Brain microvascular endothelial cell (primary cell): ENCODE measurements at regions not wholly inside any gene's neighbourhood (a gene's known extent, or its start where the extent isn't known, plus 50 kb on each side); places are given as distances from the start of the nearest gene placed in this dataset.

Experiments
- DNase-seq: peaks from one replicate; pipeline ENCODE4 v3.0.0-alpha.2; 2020
- H3K27ac ChIP-seq: fragments of 250-450 bp; sonication (Bioruptor Pico); 2 replicates; pipeline ENCODE4 v1.5.1; 2020; ENCODE audit warnings: mild to moderate bottlenecking, moderate library complexity
- H3K27me3 ChIP-seq: fragments of 250-450 bp; sonication (Bioruptor Pico); replicated peaks from 2 replicates; pipeline ENCODE4 v1.5.1; 2020; ENCODE audit warnings: mild to moderate bottlenecking
- H3K36me3 ChIP-seq: fragments of 250-450 bp; sonication (Bioruptor Pico); replicated peaks from 2 replicates; pipeline ENCODE4 v1.5.1; 2020; ENCODE audit warnings: mild to moderate bottlenecking
- H3K4me3 ChIP-seq: 2 replicates; pipeline ENCODE4 v1.5.1; 2011; ENCODE audit warnings: low read depth, mild to moderate bottlenecking, control low read depth, low read length, moderate library complexity
- CTCF ChIP-seq: IDR thresholded peaks from 2 replicates; pipeline ENCODE4 v1.5.1; 2011; ENCODE audit warnings: low read depth, mild to moderate bottlenecking, moderate library complexity, low read length, control low read depth, inconsistent platforms; ENCODE audit errors: missing control alignments
- in situ Hi-C: cut with HindIII; loops from 2 replicates; pipeline ENCODE4 v1.10.0; 2017; ENCODE audit warnings: low sequenced_read_pairs, low pct_ligation_motif_present

GRCh38 chr18:73514449-73514848 is 633.2 kb downstream of the FBXO15 start:
- in situ Hi-C loops, result no loop called here
- Histone ChIP-seq H3K27me3 (no peaks in the 10 kb centered on the region), H3K4me3 (no peak overlapping the region), H3K36me3 (no peaks in the 10 kb centered on the region), H3K27ac (no peak overlapping the region)
- no peak for TF ChIP-seq CTCF
- DNase-seq, result no peak

DNA sequence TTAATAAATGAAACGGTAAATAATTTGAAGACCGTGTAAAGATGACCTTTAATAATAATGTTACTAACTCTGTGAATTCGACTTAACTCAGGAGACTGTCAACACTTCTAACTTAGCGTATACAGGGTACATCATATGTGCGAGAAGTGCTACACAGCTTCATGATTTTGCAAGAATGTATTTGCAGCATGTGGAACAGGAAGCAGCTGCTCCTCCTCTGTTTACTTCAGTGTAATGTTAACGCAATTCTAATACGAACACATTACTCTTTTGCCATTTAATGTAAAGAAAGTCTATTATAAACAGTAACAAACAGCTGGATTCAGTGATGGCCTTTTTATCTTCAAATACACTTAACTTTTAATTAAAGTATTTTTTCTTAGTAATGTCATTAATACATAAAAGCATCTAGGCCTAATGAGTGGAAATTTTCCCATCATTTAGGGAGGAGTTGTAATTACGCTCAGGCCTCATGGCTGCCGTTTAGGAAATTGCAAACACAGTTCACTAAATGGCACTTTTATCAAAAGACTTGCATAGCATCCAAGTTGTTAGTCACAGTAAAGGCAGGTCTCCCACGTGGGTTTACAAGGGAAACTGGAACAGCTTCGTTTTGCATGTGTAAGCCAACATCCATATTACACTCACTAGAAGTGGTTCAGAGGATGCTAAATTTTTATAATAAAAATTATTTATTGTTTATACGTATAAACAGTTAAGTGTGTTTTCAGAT is 635.7 kb downstream of the FBXO15 start:
- no peak for DNase-seq
- in situ Hi-C loops, result no loop called here
- H3K27me3 ChIP-seq, result no peaks in the 10 kb centered on the region
- H3K36me3 ChIP-seq, result no peaks in the 10 kb centered on the region
- no peak overlapping the region for H3K4me3 ChIP-seq
- no peak for TF ChIP-seq CTCF
- H3K27ac ChIP-seq, result no peak overlapping the region

- Histone ChIP-seq H3K4me3 (no peak overlapping the region), H3K36me3 (no peaks in the 10 kb centered on the region), H3K27me3 (no peaks in the 10 kb centered on the region), H3K27ac (no peak overlapping the region)
- in situ Hi-C loops, result no loop called here
- TF ChIP-seq CTCF, result no peak
- no peak for DNase-seq
These were observed 638.2 kb downstream of the FBXO15 start for GRCh38 chr18:73509460-73509859.

DNA sequence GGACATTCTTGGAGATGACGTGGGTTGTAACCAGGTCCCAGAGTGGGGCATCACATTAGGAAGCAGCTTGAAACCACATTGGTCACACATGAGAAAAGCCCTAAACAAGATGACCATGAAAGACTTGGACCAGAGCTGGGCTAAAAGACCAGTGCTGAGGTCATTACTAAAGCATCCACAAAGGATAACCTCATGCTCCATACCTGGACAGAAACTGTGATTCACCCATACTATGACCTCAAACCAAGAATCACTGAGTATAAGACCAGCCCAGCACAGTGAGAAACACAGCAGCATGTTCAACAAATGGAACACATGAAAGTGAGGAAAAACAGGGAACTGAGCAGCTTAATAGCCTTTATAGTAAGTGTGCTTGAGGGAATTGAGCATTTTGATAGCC is 635.5 kb upstream of the NETO1 start:
- H3K27me3 ChIP-seq, result no peaks in the 10 kb centered on the region
- no peak for TF ChIP-seq CTCF
- no peak for DNase-seq
- H3K27ac ChIP-seq, result no peak overlapping the region
- in situ Hi-C loops, result no loop called here
- H3K4me3 ChIP-seq, result no peak overlapping the region
- H3K36me3 ChIP-seq, result no peaks in the 10 kb centered on the region

- H3K36me3 ChIP-seq, result no peaks in the 10 kb centered on the region
- no peaks in the 10 kb centered on the region for H3K27me3 ChIP-seq
- no peak overlapping the region for H3K4me3 ChIP-seq
- in situ Hi-C loops, result no loop called here
- no peak overlapping the region for H3K27ac ChIP-seq
- TF ChIP-seq CTCF, result no peak
- no peak for DNase-seq
These were observed 620.2 kb upstream of the NETO1 start for GRCh38 chr18:73487966-73488365.

GRCh38 chr18:73485166-73485565 is 617.4 kb upstream of the NETO1 start:
- Histone ChIP-seq H3K4me3 (no peak overlapping the region), H3K27me3 (no peaks in the 10 kb centered on the region), H3K27ac (no peak overlapping the region), H3K36me3 (no peaks in the 10 kb centered on the region)
- in situ Hi-C loops, result no loop called here
- no peak for DNase-seq
- TF ChIP-seq CTCF, result no peak
